K562 (cell line): ENCODE measurements at regions not wholly inside any gene's neighbourhood (a gene's known extent, or its start where the extent isn't known, plus 50 kb on each side); places are given as distances from the start of the nearest gene placed in this dataset.

ENCODE experiments used
- ATAC-seq: fragments of 200-7000 bp; cut with Tn5 transposase; 3 replicates; pipeline ENCODE4 v1.9.1; 2020; ENCODE audit warnings: moderate library complexity
- BruUV-seq: library from RNA; stranded (reverse); fragments of 400-500 nt; replicated peaks from 2 replicates; lab custom pipeline; 2021; lab: Mats Ljungman, UMichigan
- CTCF ChIA-PET: fragments of 300-600 bp; formaldehyde crosslinking; extraction: SDS; loops from one replicate; lab custom pipeline; 2021; ENCODE audit warnings: low intra/inter-chr PET ratio; lab: Yijun Ruan, JAX
- POLR2A ChIA-PET: fragments of 300-600, 350-650 bp; sonication (Branson Sonifier 250); formaldehyde crosslinking; extraction: SDS; loops from one replicate; lab custom pipeline; 2021; ENCODE audit warnings: antibody characterized with exemption, inconsistent platforms; lab: Yijun Ruan, JAX
- DNase-seq, 4 experiments: peaks; one replicate each; pipeline versions ENCODE4 v3.0.0 to v3.0.0-alpha.2; 2011 to 2018; ENCODE audit warnings: low spot score in 3 of 4, mixed read lengths in 3 of 4; ENCODE audit errors: extremely low read depth in 1 of 4
- FAIRE-seq: peaks from 2 replicates; lab custom pipeline; 2011; peaks lifted over from hg19 to GRCh38; lab: Jason Lieb, UNC
- H2AFZ ChIP-seq: 2 replicates; pipeline ENCODE4 v1.6.0; 2011; ENCODE audit warnings: low read depth, low read length, control low read depth, inconsistent platforms
- H3K27ac ChIP-seq: fragments of 200-600 bp; 3 replicates; pipeline ENCODE4 v1.8.0; 2011; ENCODE audit warnings: low read depth, mild to moderate bottlenecking, control low read depth, inconsistent platforms, low read length, moderate library complexity, mixed read lengths; ENCODE audit errors: extremely low read depth
- H3K27me3 ChIP-seq, 2 experiments: fragments of 300-600 bp in 1 of 2; 2 replicates in 1 of 2; 3 replicates in 1 of 2; pipeline versions ENCODE4 v1.6.0 to v1.8.0; 2011; ENCODE audit warnings: inconsistent platforms in 2 of 2, low read length in 2 of 2, mild to moderate bottlenecking in 1 of 2, mixed read lengths in 1 of 2, moderate library complexity in 1 of 2; ENCODE audit not compliant: control insufficient read depth in 2 of 2, insufficient read depth in 2 of 2
- H3K36me3 ChIP-seq: fragments of 300-600 bp; 3 replicates; pipeline ENCODE4 v1.8.0; 2011; ENCODE audit warnings: mild to moderate bottlenecking, low read length, inconsistent platforms; ENCODE audit not compliant: control insufficient read depth, insufficient read depth
- H3K4me1 ChIP-seq, 2 experiments: fragments of 200-600 bp in 1 of 2; replicated peaks in 1 of 2; 2 replicates in 1 of 2; 3 replicates in 1 of 2; pipeline versions ENCODE4 v1.5.1 to v1.8.0; 2011; ENCODE audit warnings: inconsistent platforms in 2 of 2, low read length in 2 of 2, mild to moderate bottlenecking in 1 of 2, mixed read lengths in 1 of 2, moderate library complexity in 1 of 2; ENCODE audit not compliant: control insufficient read depth in 2 of 2, insufficient read depth in 2 of 2
- H3K4me2 ChIP-seq: 2 replicates; pipeline ENCODE4 v1.6.1; 2011; ENCODE audit warnings: low read length, control low read depth, inconsistent platforms, mixed read lengths; ENCODE audit not compliant: insufficient read depth
- H3K4me3 ChIP-seq: fragments of 200-600 bp; sonication (generic), shearing (Covaris generic); 2 replicates; pipeline ENCODE4 v1.5.1; 2016; ENCODE audit warnings: control low read depth, inconsistent platforms
- H3K79me2 ChIP-seq: fragments of 200-600 bp; 3 replicates; pipeline ENCODE4 v1.8.0; 2011; ENCODE audit warnings: low read length, inconsistent platforms; ENCODE audit not compliant: control insufficient read depth, insufficient read depth
- H3K9ac ChIP-seq, 2 experiments: 2 replicates each; pipeline versions ENCODE4 v1.6.0 to v1.6.1; 2011; ENCODE audit warnings: low read depth in 2 of 2, low read length in 2 of 2, control low read depth in 1 of 2, inconsistent platforms in 1 of 2, mild to moderate bottlenecking in 1 of 2, mixed read lengths in 1 of 2; ENCODE audit not compliant: insufficient read depth in 1 of 2
- H3K9me1 ChIP-seq: one replicate; pipeline ENCODE4 v1.6.0; 2011; ENCODE audit warnings: inconsistent platforms, mild to moderate bottlenecking, low read length, moderate library complexity; ENCODE audit not compliant: control insufficient read depth, insufficient read depth
- H3K9me3 ChIP-seq: replicated peaks from 2 replicates; pipeline ENCODE4 v1.5.1; 2011; ENCODE audit warnings: low read depth, low read length, inconsistent platforms; ENCODE audit not compliant: control insufficient read depth, insufficient read depth
- H4K20me1 ChIP-seq: replicated peaks from 2 replicates; pipeline ENCODE4 v1.6.1; 2011; ENCODE audit warnings: low read length, inconsistent platforms, mixed read lengths; ENCODE audit not compliant: control insufficient read depth, insufficient read depth
- ATF7 ChIP-seq: fragments of 450-650 bp; IDR thresholded peaks from 2 replicates; pipeline ENCODE4 v1.7.1; 2014; ENCODE audit warnings: mild to moderate bottlenecking, moderate library complexity
- C11orf30 ChIP-seq: fragments of 450-650 bp; IDR thresholded peaks from 2 replicates; pipeline ENCODE4 v1.6.1; 2016; ENCODE audit warnings: low read depth, mild to moderate bottlenecking
- HOMEZ ChIP-seq: fragments of 250-450 bp; sonication (Bioruptor Pico); IDR thresholded peaks from 2 replicates; pipeline ENCODE4 v1.4.0; 2020; ENCODE audit warnings: mild to moderate bottlenecking, moderate library complexity
- MAFF ChIP-seq: IDR thresholded peaks from 2 replicates; pipeline ENCODE4 v1.6.1; 2012; ENCODE audit warnings: low read length, improper control_type of control experiment
- MAFG ChIP-seq: fragments of 450-650 bp; conservative IDR thresholded peaks from 2 replicates; pipeline ENCODE4 v1.6.1; 2016; ENCODE audit warnings: missing genetic modification characterization, missing compliant biosample characterization
- MAFK ChIP-seq: IDR thresholded peaks from 2 replicates; pipeline ENCODE4 v1.6.1; 2011; ENCODE audit warnings: low read length, improper control_type of control experiment
- MCM2 ChIP-seq: fragments of 450-650 bp; IDR thresholded peaks from 2 replicates; pipeline ENCODE4 v1.6.1; 2017; ENCODE audit warnings: low read depth, mild to moderate bottlenecking
- NCOA4 ChIP-seq: fragments of 450-650 bp; IDR thresholded peaks from 2 replicates; pipeline ENCODE4 v1.6.1; 2018; ENCODE audit warnings: mild to moderate bottlenecking; ENCODE audit not compliant: partially characterized antibody
- USF2 ChIP-seq: sonication (generic); formaldehyde crosslinking; IDR thresholded peaks from 2 replicates; pipeline ENCODE4 v1.5.0; 2020; ENCODE audit warnings: missing genetic modification reagents
- ZNF280B ChIP-seq: fragments of 250-450 bp; sonication (Bioruptor Pico); IDR thresholded peaks from 2 replicates; pipeline ENCODE4 v1.5.1; 2021; ENCODE audit warnings: mild to moderate bottlenecking
- ZNF316 ChIP-seq: fragments of 450-650 bp; IDR thresholded peaks from 2 replicates; pipeline ENCODE4 v1.6.1; 2016
- in situ Hi-C: fragments of 300-500 bp; cut with MboI; formaldehyde crosslinking; loops from 4 replicates; pipeline ENCODE4 v1.15.0; 2018; ENCODE audit warnings: inconsistent platforms, mixed read lengths
- intact Hi-C: fragments of 100-400 bp; cut with micrococcal nuclease; formaldehyde crosslinking; loops from 2 replicates; pipeline ENCODE4 v1.14.2; 2022

GRCh38 chr17:70479779-70480178 is 310.4 kb downstream of the KCNJ2 start:
- no peak overlapping the region for H3K9ac ChIP-seq
- no peaks in the 10 kb centered on the region for H3K79me2 ChIP-seq
- no peaks in the 10 kb centered on the region for H3K27me3 ChIP-seq
- H3K9me1 ChIP-seq = no peaks in the 10 kb centered on the region
- DNase-seq = no peak
- no peaks in the 10 kb centered on the region for H3K9me3 ChIP-seq
- H4K20me1 ChIP-seq = no peaks in the 10 kb centered on the region
- no TSS peak for BruUV-seq
- FAIRE-seq = no peak
- ATAC-seq = no peak
- ChIA-PET CTCF (no interaction called here), POLR2A (no interaction called here)
- intact Hi-C loops = no loop called here
- H3K4me3 ChIP-seq = no peak overlapping the region
- no peaks in the 10 kb centered on the region for H3K36me3 ChIP-seq
- TF ChIP-seq USF2 (CRISPR knock-in tag) (no peak), MCM2 (no peak), ZNF280B (no peak), ZNF316 (peak; percentile 72), NCOA4 (no peak), C11orf30 (peak; percentile 57), MAFF (peak; percentile 68), MAFK (peak; percentile 72), HOMEZ (CRISPR knock-in tag) (no peak), ATF7 (no peak), MAFG (peak; percentile 50)
- H3K4me1 ChIP-seq = no peaks in the 10 kb centered on the region
- no peak overlapping the region for H3K4me2 ChIP-seq
- H3K27ac ChIP-seq = no peak overlapping the region
- in situ Hi-C loops = no loop called here
- no peak overlapping the region for H2AFZ ChIP-seq
